Keratinocyte (primary cell): ENCODE measurements at regions not wholly inside any gene's neighbourhood (a gene's known extent, or its start where the extent isn't known, plus 50 kb on each side); places are given as distances from the start of the nearest gene placed in this dataset.

Experiments
- DNase-seq: peaks from one replicate; pipeline ENCODE4 v3.0.0-alpha.2; 2011; ENCODE audit warnings: low read depth, missing footprints, low spot score
- FAIRE-seq: peaks from 2 replicates; lab custom pipeline; 2011; peaks lifted over from hg19 to GRCh38; lab: Jason Lieb, UNC
- H2AFZ ChIP-seq: 2 replicates; pipeline ENCODE4 v1.6.0; 2012; ENCODE audit warnings: low read length, control low read depth, inconsistent platforms; ENCODE audit not compliant: control insufficient read depth
- H3K27ac ChIP-seq: 2 replicates; pipeline ENCODE4 v1.5.1; 2011; ENCODE audit warnings: low read length; ENCODE audit not compliant: control insufficient read depth, insufficient read depth
- H3K27me3 ChIP-seq: 3 replicates; pipeline ENCODE4 v1.6.0; 2011; ENCODE audit warnings: low read length; ENCODE audit not compliant: control insufficient read depth, insufficient read depth; ENCODE audit errors: extremely low read depth
- H3K36me3 ChIP-seq, 2 experiments: 2 replicates in 1 of 2; 3 replicates in 1 of 2; pipeline ENCODE4 v1.5.1; 2011; ENCODE audit warnings: low read length in 2 of 2, mild to moderate bottlenecking in 1 of 2; ENCODE audit not compliant: control insufficient read depth in 2 of 2, insufficient read depth in 2 of 2; ENCODE audit errors: extremely low read depth in 1 of 2
- H3K4me1 ChIP-seq: 3 replicates; pipeline ENCODE4 v1.5.1; 2011; ENCODE audit warnings: low read length; ENCODE audit not compliant: control insufficient read depth, insufficient read depth; ENCODE audit errors: extremely low read depth
- H3K4me2 ChIP-seq: 3 replicates; pipeline ENCODE4 v1.6.0; 2011; ENCODE audit warnings: low read depth, low read length; ENCODE audit not compliant: control insufficient read depth, insufficient read depth; ENCODE audit errors: extremely low read depth
- H3K4me3 ChIP-seq, 3 experiments: fragments of 200-600 bp in 1 of 3; sonication (generic) in 1 of 3; 2 replicates in 2 of 3; 3 replicates in 1 of 3; pipeline ENCODE4 v1.5.1; 2011 to 2016; ENCODE audit warnings: low read length in 3 of 3, mild to moderate bottlenecking in 3 of 3, control low read depth in 2 of 3, inconsistent platforms in 1 of 3, low read depth in 1 of 3, mixed read lengths in 1 of 3, mixed run types in 1 of 3, moderate library complexity in 1 of 3; ENCODE audit not compliant: control insufficient read depth in 2 of 3, insufficient read depth in 2 of 3; ENCODE audit errors: extremely low read depth in 1 of 3
- H3K79me2 ChIP-seq: 2 replicates; pipeline ENCODE4 v1.6.0; 2012; ENCODE audit warnings: low read length; ENCODE audit not compliant: control insufficient read depth, insufficient read depth
- H3K9ac ChIP-seq: 3 replicates; pipeline ENCODE4 v1.6.0; 2011; ENCODE audit warnings: low read length; ENCODE audit not compliant: control insufficient read depth, insufficient read depth; ENCODE audit errors: extremely low read depth
- H3K9me1 ChIP-seq: 3 replicates; pipeline ENCODE4 v1.6.0; 2011; ENCODE audit warnings: low read length; ENCODE audit not compliant: control insufficient read depth, insufficient read depth; ENCODE audit errors: extremely low read depth
- H3K9me3 ChIP-seq: 2 replicates; pipeline ENCODE4 v1.5.1; 2012; ENCODE audit warnings: low read depth, low read length; ENCODE audit not compliant: control insufficient read depth
- H4K20me1 ChIP-seq: 3 replicates; pipeline ENCODE4 v1.6.0; 2011; ENCODE audit warnings: low read length; ENCODE audit not compliant: control insufficient read depth, insufficient read depth; ENCODE audit errors: extremely low read depth
- CTCF ChIP-seq, 3 experiments: IDR thresholded peaks in 1 of 3; conservative IDR thresholded peaks in 1 of 3; optimal IDR thresholded peaks in 1 of 3; 2 replicates in 2 of 3; 3 replicates in 1 of 3; pipeline versions ENCODE3 to v1.5.1; 2011; ENCODE audit warnings: low read length in 3 of 3, mild to moderate bottlenecking in 3 of 3, moderate library complexity in 2 of 3, control low read depth in 1 of 3, inconsistent platforms in 1 of 3; ENCODE audit not compliant: insufficient read depth in 2 of 3; ENCODE audit errors: extremely low read depth in 1 of 3
- EZH2 ChIP-seq: IDR thresholded peaks from one replicate; pipeline ENCODE4 v1.6.1; 2012; ENCODE audit warnings: inconsistent platforms, mild to moderate bottlenecking, low read length, moderate library complexity
- dilution Hi-C: fragments of 300-500 bp; cut with MboI; formaldehyde crosslinking; loops from one replicate; pipeline ENCODE4 v1.7.0; 2020; ENCODE audit warnings: low sequenced_read_pairs; ENCODE audit not compliant: extremely low pct_ligation_motif_present

DNA sequence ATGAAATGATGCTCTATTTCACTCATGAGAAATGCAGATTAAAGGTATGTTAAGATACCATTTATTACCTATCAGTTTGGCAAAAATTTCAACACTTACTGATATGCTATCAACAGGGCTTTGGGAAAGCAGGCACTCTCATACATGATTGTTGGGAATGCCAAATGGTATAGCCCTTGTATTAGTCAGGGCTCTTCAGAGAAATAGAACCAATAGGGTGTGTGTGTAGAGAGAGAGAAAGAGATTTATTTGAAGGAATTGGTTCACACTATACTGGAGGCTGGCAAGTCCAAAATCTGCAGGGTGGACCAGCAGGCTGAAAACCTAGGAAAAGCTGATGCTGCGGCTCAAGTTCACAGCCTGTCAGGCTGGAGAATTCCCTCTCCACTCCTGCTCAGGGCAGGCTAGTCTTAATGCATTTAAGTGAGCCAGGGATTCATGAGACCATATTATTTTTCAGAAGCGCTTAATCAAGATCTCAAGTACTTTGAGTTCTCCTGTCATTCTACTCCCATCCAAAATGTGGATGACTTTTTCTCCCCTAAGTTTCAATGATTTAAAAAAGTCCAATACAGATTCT is 72.4 kb downstream of the NHLRC3 start:
- Histone ChIP-seq H4K20me1 (no peaks in the 10 kb centered on the region), H3K4me2 (no peak overlapping the region), H2AFZ (no peak overlapping the region), H3K4me1 (no peaks in the 10 kb centered on the region), H3K79me2 (no peaks in the 10 kb centered on the region), H3K4me3 (no peak overlapping the region), H3K27me3 (peaks cover 8% of the 10 kb centered on the region), H3K9me3 (no peaks in the 10 kb centered on the region), H3K36me3 (no peaks in the 10 kb centered on the region), H3K9ac (no peak overlapping the region), H3K27ac (no peak overlapping the region), H3K9me1 (no peaks in the 10 kb centered on the region)
- no peak for TF ChIP-seq CTCF (optimal IDR thresholded peaks at IDR 0.05 in 1 of 3, IDR thresholded peaks at IDR 0.05 in 1 of 3, conservative IDR thresholded peaks at IDR 0.05 in 1 of 3; ENCODE audit: extremely low read depth in 1 of 3, insufficient read depth in 2 of 3, low read length in 3 of 3)
- TF ChIP-seq EZH2, result no peak
- DNase-seq (no peak), FAIRE-seq (no peak)
- dilution Hi-C loops, result no loop called here

DNA sequence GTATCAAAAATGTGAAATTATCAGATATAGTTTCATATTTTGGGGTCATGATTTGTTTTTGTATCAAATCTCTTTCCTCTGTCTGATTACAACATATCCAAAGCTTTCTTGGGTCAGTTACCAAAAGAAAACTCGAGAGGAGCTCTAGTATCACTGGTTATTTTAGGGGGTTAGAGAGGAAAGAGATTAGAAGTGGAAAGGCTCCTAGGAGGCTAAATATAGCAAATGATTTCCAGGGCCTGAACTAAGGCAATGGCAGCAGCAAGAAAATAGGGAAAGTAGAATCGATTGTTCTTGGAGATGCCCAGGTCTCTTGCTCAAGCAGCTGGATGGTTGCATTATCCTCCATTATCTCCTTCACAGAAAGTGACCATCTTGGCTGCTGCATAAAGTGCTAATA is 72.9 kb downstream of the NHLRC3 start:
- Histone ChIP-seq H3K4me2 (no peak overlapping the region), H4K20me1 (no peaks in the 10 kb centered on the region), H3K27me3 (peaks cover 8% of the 10 kb centered on the region), H3K27ac (no peak overlapping the region), H3K4me1 (no peaks in the 10 kb centered on the region), H2AFZ (no peak overlapping the region), H3K79me2 (no peaks in the 10 kb centered on the region), H3K9ac (no peak overlapping the region), H3K4me3 (no peak overlapping the region), H3K9me1 (no peaks in the 10 kb centered on the region), H3K36me3 (no peaks in the 10 kb centered on the region), H3K9me3 (no peaks in the 10 kb centered on the region)
- no peak for TF ChIP-seq CTCF (optimal IDR thresholded peaks at IDR 0.05 in 1 of 3, IDR thresholded peaks at IDR 0.05 in 1 of 3, conservative IDR thresholded peaks at IDR 0.05 in 1 of 3; ENCODE audit: extremely low read depth in 1 of 3, insufficient read depth in 2 of 3, low read length in 3 of 3)
- TF ChIP-seq EZH2, result no peak
- dilution Hi-C loops, result no loop called here
- DNase-seq (no peak), FAIRE-seq (no peak)
